ENCODE measurements at regions not wholly inside any gene's neighbourhood (a gene's known extent, or its start where the extent isn't known, plus 50 kb on each side); places are given as distances from the start of the nearest gene placed in this dataset.

- H3K4me3 ChIP-seq (ENCODE audit: low read depth in 2 of 2, low read length in 2 of 2): no peak overlapping the region
- ChIA-PET CTCF (no interaction called here), POLR2A (no interaction called here)
- in situ Hi-C loops (cut with HindIII; ENCODE audit: low pct_unique_long_range_greater_than_20kb, low sequenced_read_pairs) (no loop called here), intact Hi-C loops (cut with micrococcal nuclease; ENCODE audit: unreplicated experiment) (no loop called here)
- no peak for DNase-seq (ENCODE audit: low read depth, low spot score)
- H3K27me3 ChIP-seq (ENCODE audit: control insufficient read depth, insufficient read depth, low read length): no peaks in the 10 kb centered on the region
- ATAC-seq: no peak
- H3K9me3 ChIP-seq (ENCODE audit: control insufficient read depth, insufficient read depth, low read depth, low read length): no peaks in the 10 kb centered on the region
- no peak for TF ChIP-seq TCF7L2 (IDR thresholded peaks at IDR 0.05; ENCODE audit: low read depth, low read length)
- TF ChIP-seq POLR2AphosphoS5 (IDR thresholded peaks at IDR 0.05; ENCODE audit: low read depth, low read length): no peak
- TF ChIP-seq CTCF (IDR thresholded peaks at IDR 0.05): no peak
- no peak for TF ChIP-seq SIN3A (IDR thresholded peaks at IDR 0.05; ENCODE audit: borderline replicate concordance, insufficient read depth, low read depth, low read length)
- TF ChIP-seq REST (IDR thresholded peaks at IDR 0.05; ENCODE audit: insufficient read depth in 1 of 2, low read depth in 2 of 2, low read length in 1 of 2): no peak
- H3K4me1 ChIP-seq (ENCODE audit: control insufficient read depth, insufficient read depth, low read length): no peaks in the 10 kb centered on the region
- H3K27ac ChIP-seq (ENCODE audit: low read length): no peak overlapping the region
- no peaks in the 10 kb centered on the region for H3K36me3 ChIP-seq (ENCODE audit: control insufficient read depth, insufficient read depth, low read length)
- no TSS peak for BruUV-seq (replicated peaks)
Observed at GRCh38 chr3:25288413-25288812, 139.7 kb upstream of the RARB start.

- TF ChIP-seq REST (IDR thresholded peaks at IDR 0.05; ENCODE audit: insufficient read depth in 1 of 2, low read depth in 2 of 2, low read length in 1 of 2) (no peak), TCF7L2 (IDR thresholded peaks at IDR 0.05; ENCODE audit: low read depth, low read length) (no peak), SIN3A (IDR thresholded peaks at IDR 0.05; ENCODE audit: borderline replicate concordance, insufficient read depth, low read depth, low read length) (no peak), CTCF (IDR thresholded peaks at IDR 0.05) (no peak)
- intact Hi-C loops (cut with micrococcal nuclease; ENCODE audit: unreplicated experiment) (no loop called here), in situ Hi-C loops (cut with HindIII; ENCODE audit: low pct_unique_long_range_greater_than_20kb, low sequenced_read_pairs) (no loop called here)
- CTCF ChIA-PET: no interaction called here
- ATAC-seq: no peak
- no peak for DNase-seq (ENCODE audit: low read depth, low spot score)
- POLR2A ChIA-PET: no interaction called here
- H3K4me3 ChIP-seq (ENCODE audit: low read depth in 2 of 2, low read length in 2 of 2): no peak overlapping the region
- no peaks in the 10 kb centered on the region for H3K9me3 ChIP-seq (ENCODE audit: control insufficient read depth, insufficient read depth, low read depth, low read length)
- no peak overlapping the region for H3K27ac ChIP-seq (ENCODE audit: low read length)
- H3K36me3 ChIP-seq (ENCODE audit: control insufficient read depth, insufficient read depth, low read length): no peaks in the 10 kb centered on the region
- no peaks in the 10 kb centered on the region for H3K27me3 ChIP-seq (ENCODE audit: control insufficient read depth, insufficient read depth, low read length)
- no peaks in the 10 kb centered on the region for H3K4me1 ChIP-seq (ENCODE audit: control insufficient read depth, insufficient read depth, low read length)
- no TSS peak for BruUV-seq (replicated peaks)
Observed at GRCh38 chr3:25289156-25289555, 138.9 kb upstream of the RARB start.
